DND-41 (cell line): ENCODE measurements at regions not wholly inside any gene's neighbourhood (a gene's known extent, or its start where the extent isn't known, plus 50 kb on each side); places are given as distances from the start of the nearest gene placed in this dataset.

Experiments
- ATAC-seq: fragments of 200-7000 bp; cut with Tn5 transposase; 3 replicates; pipeline ENCODE4 v1.9.1; 2021; ENCODE audit warnings: low read depth; ENCODE audit not compliant: insufficient read depth
- DNase-seq: peaks from one replicate; pipeline ENCODE4 v3.0.0-alpha.2; 2020
- H2AFZ ChIP-seq: 2 replicates; pipeline ENCODE4 v1.6.0; 2012; ENCODE audit warnings: low read depth, low read length
- H3K27ac ChIP-seq: 2 replicates; pipeline ENCODE4 v1.5.1; 2012; ENCODE audit warnings: low read length, inconsistent platforms
- H3K27me3 ChIP-seq: fragments of 200-600 bp; sonication (generic); 2 replicates; pipeline ENCODE4 v1.6.0; 2012; ENCODE audit warnings: low read length, mild to moderate bottlenecking, inconsistent platforms; ENCODE audit not compliant: insufficient read depth, poor library complexity
- H3K36me3 ChIP-seq: 2 replicates; pipeline ENCODE4 v1.5.1; 2012; ENCODE audit warnings: low read length, inconsistent platforms; ENCODE audit not compliant: insufficient read depth
- H3K4me1 ChIP-seq: 2 replicates; pipeline ENCODE4 v1.5.1; 2012; ENCODE audit warnings: mild to moderate bottlenecking, low read length; ENCODE audit not compliant: insufficient read depth
- H3K4me2 ChIP-seq: 2 replicates; pipeline ENCODE4 v1.6.0; 2012; ENCODE audit warnings: mild to moderate bottlenecking, moderate library complexity, low read length, inconsistent platforms; ENCODE audit not compliant: insufficient read depth
- H3K4me3 ChIP-seq, 2 experiments: fragments of 200-600 bp in 1 of 2; shearing (Covaris generic) in 1 of 2; 2 replicates each; pipeline ENCODE4 v1.5.1; 2012 to 2016; ENCODE audit warnings: inconsistent platforms in 2 of 2, low read length in 2 of 2, mild to moderate bottlenecking in 2 of 2, low read depth in 1 of 2, moderate library complexity in 1 of 2
- H3K79me2 ChIP-seq: 2 replicates; pipeline ENCODE4 v1.6.0; 2012; ENCODE audit warnings: low read length, inconsistent platforms; ENCODE audit not compliant: insufficient read depth
- H3K9ac ChIP-seq: 2 replicates; pipeline ENCODE4 v1.6.0; 2012; ENCODE audit warnings: low read depth, mild to moderate bottlenecking, inconsistent platforms, low read length, moderate library complexity
- H3K9me3 ChIP-seq: 2 replicates; pipeline ENCODE4 v1.5.1; 2012; ENCODE audit warnings: low read length, moderate library complexity, mild to moderate bottlenecking, inconsistent platforms; ENCODE audit not compliant: insufficient read depth, severe bottlenecking
- H4K20me1 ChIP-seq: 2 replicates; pipeline ENCODE4 v1.6.0; 2012; ENCODE audit warnings: low read length; ENCODE audit not compliant: insufficient read depth
- EZH2 ChIP-seq: IDR thresholded peaks from 3 replicates; pipeline ENCODE4 v1.6.1; 2012; ENCODE audit warnings: borderline replicate concordance, low read depth, mild to moderate bottlenecking, moderate library complexity, low read length, inconsistent platforms; ENCODE audit not compliant: severe bottlenecking
- TF ChIP-seq, protein P1 (sequence below): IDR thresholded peaks from 2 replicates; pipeline ENCODE4 v1.5.1; 2012; ENCODE audit warnings: borderline replicate concordance, low read length, moderate library complexity, mild to moderate bottlenecking; ENCODE audit not compliant: poor library complexity, severe bottlenecking; ENCODE audit errors: extremely low read depth

- Histone ChIP-seq H2AFZ (no peak overlapping the region), H3K79me2 (no peaks in the 10 kb centered on the region), H3K4me2 (no peak overlapping the region), H3K4me3 (no peak overlapping the region), H3K27me3 (no peaks in the 10 kb centered on the region), H3K9me3 (no peaks in the 10 kb centered on the region), H3K27ac (no peak overlapping the region), H3K4me1 (no peaks in the 10 kb centered on the region), H3K36me3 (no peaks in the 10 kb centered on the region), H3K9ac (no peak overlapping the region), H4K20me1 (no peaks in the 10 kb centered on the region)
- no peak for TF ChIP-seq EZH2
- TF ChIP-seq, protein P1, sequence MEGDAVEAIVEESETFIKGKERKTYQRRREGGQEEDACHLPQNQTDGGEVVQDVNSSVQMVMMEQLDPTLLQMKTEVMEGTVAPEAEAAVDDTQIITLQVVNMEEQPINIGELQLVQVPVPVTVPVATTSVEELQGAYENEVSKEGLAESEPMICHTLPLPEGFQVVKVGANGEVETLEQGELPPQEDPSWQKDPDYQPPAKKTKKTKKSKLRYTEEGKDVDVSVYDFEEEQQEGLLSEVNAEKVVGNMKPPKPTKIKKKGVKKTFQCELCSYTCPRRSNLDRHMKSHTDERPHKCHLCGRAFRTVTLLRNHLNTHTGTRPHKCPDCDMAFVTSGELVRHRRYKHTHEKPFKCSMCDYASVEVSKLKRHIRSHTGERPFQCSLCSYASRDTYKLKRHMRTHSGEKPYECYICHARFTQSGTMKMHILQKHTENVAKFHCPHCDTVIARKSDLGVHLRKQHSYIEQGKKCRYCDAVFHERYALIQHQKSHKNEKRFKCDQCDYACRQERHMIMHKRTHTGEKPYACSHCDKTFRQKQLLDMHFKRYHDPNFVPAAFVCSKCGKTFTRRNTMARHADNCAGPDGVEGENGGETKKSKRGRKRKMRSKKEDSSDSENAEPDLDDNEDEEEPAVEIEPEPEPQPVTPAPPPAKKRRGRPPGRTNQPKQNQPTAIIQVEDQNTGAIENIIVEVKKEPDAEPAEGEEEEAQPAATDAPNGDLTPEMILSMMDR: no peak
- ATAC-seq (no peak), DNase-seq (no peak)
Measured at GRCh38 chr10:124324451-124324850, 94.3 kb downstream of the OAT start.

GRCh38 chr10:124323806-124324205, 94.9 kb downstream of the OAT start:
- Histone ChIP-seq H2AFZ (no peak overlapping the region), H3K9ac (no peak overlapping the region), H3K4me1 (no peaks in the 10 kb centered on the region), H3K36me3 (no peaks in the 10 kb centered on the region), H3K27ac (no peak overlapping the region), H3K79me2 (no peaks in the 10 kb centered on the region), H3K4me2 (no peak overlapping the region), H3K9me3 (no peaks in the 10 kb centered on the region), H3K27me3 (no peaks in the 10 kb centered on the region), H4K20me1 (no peaks in the 10 kb centered on the region), H3K4me3 (no peak overlapping the region)
- DNase-seq (no peak), ATAC-seq (no peak)
- TF ChIP-seq EZH2: no peak
- TF ChIP-seq, protein P1: no peak

GRCh38 chr10:124323111-124323725, 95.5 kb downstream of the OAT start:
- no peaks in the 10 kb centered on the region for H3K27me3 ChIP-seq

More at GRCh38 chr10:124323111-124323725, 95.5 kb downstream of the OAT start:
- Histone ChIP-seq H3K4me1 (no peaks in the 10 kb centered on the region), H3K27ac (no peak overlapping the region), H4K20me1 (no peaks in the 10 kb centered on the region), H3K9me3 (no peaks in the 10 kb centered on the region), H3K9ac (no peak overlapping the region), H3K36me3 (no peaks in the 10 kb centered on the region), H2AFZ (no peak overlapping the region), H3K4me3 (no peak overlapping the region), H3K79me2 (no peaks in the 10 kb centered on the region), H3K4me2 (no peak overlapping the region)
- TF ChIP-seq EZH2: no peak
- TF ChIP-seq, protein P1: no peak
- DNase-seq (no peak), ATAC-seq (no peak)
